Middle frontal gyrus (tissue), 1 donor: ENCODE measurements at regions not wholly inside any gene's neighbourhood (a gene's known extent, or its start where the extent isn't known, plus 50 kb on each side); places are given as distances from the start of the nearest gene placed in this dataset.
"Not testable (repeated sequence)": the region's sequence is repeated elsewhere in the genome, so short reads cannot be mapped to it uniquely, and the experiment has no call there.

Experiments used
- DNase-seq: peaks from one replicate; pipeline ENCODE4 v3.0.0-alpha.2; 2015; ENCODE audit warnings: low spot score; ENCODE audit errors: extremely low spot score

- no peak for DNase-seq
Observed at GRCh38 chr14:56351861-56352260, 227.7 kb upstream of the TMEM260 start.

GRCh38 chr14:56352999-56353398, 226.6 kb upstream of the TMEM260 start:
- no peak for DNase-seq

GRCh38 chr14:56357428-56357827, 222.2 kb upstream of the TMEM260 start:
- DNase-seq: no peak

GRCh38 chr14:56358275-56358674, 221.3 kb upstream of the TMEM260 start:
- no peak for DNase-seq

GRCh38 chr14:56358851-56359614, 220.6 kb upstream of the TMEM260 start:
- no peak for DNase-seq

GRCh38 chr14:56365663-56366062, 213.9 kb upstream of the TMEM260 start:
- DNase-seq: not testable (repeated sequence)

GRCh38 chr14:56367416-56367815, 212.2 kb upstream of the TMEM260 start:
- no peak for DNase-seq

GRCh38 chr14:56371737-56372136, 207.9 kb upstream of the TMEM260 start:
- no peak for DNase-seq

- DNase-seq: no peak
Observed at GRCh38 chr14:56374421-56374820, 205.2 kb upstream of the TMEM260 start.

GRCh38 chr14:56378046-56378445, 201.6 kb upstream of the TMEM260 start:
- no peak for DNase-seq

- DNase-seq: no peak
Observed at GRCh38 chr14:56378475-56378877, 201.1 kb upstream of the TMEM260 start.

GRCh38 chr14:56379956-56380355, 199.6 kb upstream of the TMEM260 start:
- DNase-seq: no peak

GRCh38 chr14:56386024-56386423, 193.6 kb upstream of the TMEM260 start:
- DNase-seq: no peak

- no peak for DNase-seq
Observed at GRCh38 chr14:56390859-56391258, 188.7 kb upstream of the TMEM260 start.

- no peak for DNase-seq
Observed at GRCh38 chr14:56394826-56395530, 184.6 kb upstream of the TMEM260 start.

- no peak for DNase-seq
Observed at GRCh38 chr14:56400109-56400825, 179.3 kb upstream of the TMEM260 start.

GRCh38 chr14:56412468-56413434, 166.8 kb upstream of the TMEM260 start:
- DNase-seq: no peak

- no peak for DNase-seq
Observed at GRCh38 chr14:56413721-56414120, 165.9 kb upstream of the TMEM260 start.

GRCh38 chr14:56414236-56414635, 165.4 kb upstream of the TMEM260 start:
- DNase-seq: no peak

GRCh38 chr14:56416213-56416612, 163.4 kb upstream of the TMEM260 start:
- no peak for DNase-seq

- DNase-seq: no peak
Observed at GRCh38 chr14:56417173-56417572, 162.4 kb upstream of the TMEM260 start.
